ENCODE measurements at regions not wholly inside any gene's neighbourhood (a gene's known extent, or its start where the extent isn't known, plus 50 kb on each side); places are given as distances from the start of the nearest gene placed in this dataset.
"Not testable (repeated sequence)": the region's sequence is repeated elsewhere in the genome, so short reads cannot be mapped to it uniquely, and the experiment has no call there.

DNA sequence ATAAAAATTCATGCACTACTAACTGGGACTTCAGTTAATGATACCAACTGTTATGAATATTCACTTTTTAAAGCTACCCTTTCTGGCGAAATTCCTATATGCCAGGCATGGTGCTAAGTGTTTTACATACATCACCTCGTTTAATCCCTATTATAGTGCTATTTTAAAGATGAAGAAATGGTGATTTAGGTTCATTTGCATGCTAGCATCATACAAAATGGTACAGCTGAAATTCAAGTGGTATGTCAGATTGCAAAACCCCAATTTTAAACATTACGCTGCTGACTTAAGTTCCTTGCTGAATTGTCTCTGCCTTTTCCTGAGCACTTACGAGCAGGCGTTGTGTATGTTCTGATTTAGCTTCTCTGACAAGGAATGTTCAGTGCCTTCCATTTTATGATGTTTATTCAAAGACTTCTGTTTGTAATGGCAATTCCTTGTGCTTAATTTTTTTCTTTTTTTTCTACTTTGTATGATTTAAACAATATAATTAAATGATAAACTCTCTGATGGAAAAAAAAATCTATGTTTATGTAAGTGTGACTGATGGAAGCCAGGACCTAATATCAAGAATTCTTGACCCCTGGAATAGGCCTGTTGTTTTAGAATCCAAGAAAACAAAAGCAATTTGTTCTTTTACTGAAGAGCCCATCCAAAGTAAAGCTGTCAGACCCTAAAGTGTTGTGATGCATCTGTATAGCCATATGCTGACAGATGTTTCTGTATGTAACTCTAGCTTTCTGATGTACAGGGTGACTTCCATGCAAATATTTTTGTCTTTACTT is 148.1 kb downstream of the PCDH7 start:
- Histone ChIP-seq H2BK15ac (ENCODE audit: low read depth, low read length) (no peak overlapping the region), H2BK5ac (ENCODE audit: insufficient read length, low read length) (no peak overlapping the region), H3K4me2 (ENCODE audit: insufficient read depth, insufficient read length, low read length) (no peak overlapping the region), H3T11ph (ENCODE audit: low read length) (no peak overlapping the region), H2BK120ac (ENCODE audit: low read depth, low read length, poor library complexity, severe bottlenecking) (no peak overlapping the region), H3K23me2 (ENCODE audit: insufficient read length, low read depth, low read length, poor library complexity, severe bottlenecking) (no peaks in the 10 kb centered on the region), H2AK5ac (ENCODE audit: insufficient read length, low read length) (no peak overlapping the region), H2AFZ (ENCODE audit: low read length) (no peak overlapping the region), H3K14ac (ENCODE audit: insufficient read depth, low read length) (no peak overlapping the region), H4K5ac (ENCODE audit: insufficient read length, low read depth, low read length) (no peak overlapping the region), H3K4ac (ENCODE audit: low read depth, low read length) (no peak overlapping the region), H3K56ac (ENCODE audit: insufficient read length, low read depth, low read length) (no peak overlapping the region), H3K27me3 (ENCODE audit: insufficient read depth, low read length) (no peaks in the 10 kb centered on the region), H4K91ac (ENCODE audit: insufficient read length, low read depth, low read length) (no peak overlapping the region), H3K79me2 (ENCODE audit: insufficient read depth, low read length) (no peaks in the 10 kb centered on the region), H3K9ac (ENCODE audit: extremely low read depth, insufficient read length, low read length) (no peak overlapping the region), H3K27ac (ENCODE audit: insufficient read length, low read depth, low read length) (no peak overlapping the region), H3K9me3 (ENCODE audit: control insufficient read depth, low read depth, low read length) (no peaks in the 10 kb centered on the region), H4K20me1 (ENCODE audit: control insufficient read depth, insufficient read depth, insufficient read length) (no peaks in the 10 kb centered on the region), H3K23ac (ENCODE audit: insufficient read length, low read depth, low read length) (no peak overlapping the region), H2BK20ac (ENCODE audit: low read depth, low read length, poor library complexity, severe bottlenecking) (no peak overlapping the region), H3K4me1 (ENCODE audit: insufficient read depth, low read length) (no peaks in the 10 kb centered on the region), H3K79me1 (ENCODE audit: insufficient read depth, low read depth, low read length, poor library complexity, severe bottlenecking) (no peaks in the 10 kb centered on the region), H2BK12ac (ENCODE audit: insufficient read length, low read depth, low read length) (no peak overlapping the region), H3K18ac (ENCODE audit: insufficient read length, low read depth, low read length) (no peak overlapping the region), H4K8ac (replicated peaks; ENCODE audit: insufficient read length, low read depth, low read length) (no peak overlapping the region)
- H3K9me3 Mint-ChIP-seq: no peaks in the 10 kb centered on the region; a peak in 2 of 5 replicates
- no peak overlapping the region for H3K4me3 Mint-ChIP-seq
- WGBS (ENCODE audit: extremely low coverage, insufficient read length, low lambda C conversion rate): no CpG with 5 or more reads among the region's 5 CpGs
- TF ChIP-seq, protein P1, sequence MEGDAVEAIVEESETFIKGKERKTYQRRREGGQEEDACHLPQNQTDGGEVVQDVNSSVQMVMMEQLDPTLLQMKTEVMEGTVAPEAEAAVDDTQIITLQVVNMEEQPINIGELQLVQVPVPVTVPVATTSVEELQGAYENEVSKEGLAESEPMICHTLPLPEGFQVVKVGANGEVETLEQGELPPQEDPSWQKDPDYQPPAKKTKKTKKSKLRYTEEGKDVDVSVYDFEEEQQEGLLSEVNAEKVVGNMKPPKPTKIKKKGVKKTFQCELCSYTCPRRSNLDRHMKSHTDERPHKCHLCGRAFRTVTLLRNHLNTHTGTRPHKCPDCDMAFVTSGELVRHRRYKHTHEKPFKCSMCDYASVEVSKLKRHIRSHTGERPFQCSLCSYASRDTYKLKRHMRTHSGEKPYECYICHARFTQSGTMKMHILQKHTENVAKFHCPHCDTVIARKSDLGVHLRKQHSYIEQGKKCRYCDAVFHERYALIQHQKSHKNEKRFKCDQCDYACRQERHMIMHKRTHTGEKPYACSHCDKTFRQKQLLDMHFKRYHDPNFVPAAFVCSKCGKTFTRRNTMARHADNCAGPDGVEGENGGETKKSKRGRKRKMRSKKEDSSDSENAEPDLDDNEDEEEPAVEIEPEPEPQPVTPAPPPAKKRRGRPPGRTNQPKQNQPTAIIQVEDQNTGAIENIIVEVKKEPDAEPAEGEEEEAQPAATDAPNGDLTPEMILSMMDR (conservative IDR thresholded peaks at IDR 0.05): no peak
- DNase-seq: no peak
- no peaks in the 10 kb centered on the region for H3K27me3 Mint-ChIP-seq (ENCODE audit: low read depth)
- H3K36me3 Mint-ChIP-seq (ENCODE audit: insufficient read depth in 1 of 3, low read depth in 3 of 3): no peaks in the 10 kb centered on the region; a peak in 1 of 7 replicates
- peaks cover 7 to 14% of the 10 kb centered on the region in 2 experiments; a peak in 3 of 4 replicates for H3K4me1 Mint-ChIP-seq
- H3K27ac Mint-ChIP-seq: no peak overlapping the region

DNA sequence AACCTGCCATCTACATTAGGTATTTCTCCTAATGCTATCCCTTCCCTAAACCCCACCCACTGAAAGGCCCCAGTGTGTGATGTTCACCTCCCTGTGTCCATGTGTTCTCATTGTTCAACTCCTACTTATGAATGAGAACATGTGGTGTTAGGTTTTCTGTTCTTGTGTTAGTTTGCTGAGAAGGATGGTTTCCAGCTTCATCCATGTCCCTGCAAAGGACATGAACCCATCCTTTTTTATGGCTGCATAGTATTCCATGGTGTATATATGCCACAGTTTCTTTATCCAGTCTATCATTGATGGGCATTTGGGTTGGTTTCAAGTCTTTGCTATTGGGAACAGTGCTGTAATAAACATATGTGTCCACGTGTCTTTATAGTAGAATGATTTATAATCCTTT is 149.2 kb downstream of the PCDH7 start:
- not testable (repeated sequence) for DNase-seq; H2BK12ac ChIP-seq (ENCODE audit: insufficient read length, low read depth, low read length); H2BK20ac ChIP-seq (ENCODE audit: low read depth, low read length, poor library complexity, severe bottlenecking); H3K9me3 Mint-ChIP-seq; H3K23me2 ChIP-seq (ENCODE audit: insufficient read length, low read depth, low read length, poor library complexity, severe bottlenecking); H3K4ac ChIP-seq (ENCODE audit: low read depth, low read length); H3K9ac ChIP-seq (ENCODE audit: extremely low read depth, insufficient read length, low read length); H3K9me3 ChIP-seq (ENCODE audit: control insufficient read depth, low read depth, low read length); H3T11ph ChIP-seq (ENCODE audit: low read length); H3K27ac Mint-ChIP-seq; H3K23ac ChIP-seq (ENCODE audit: insufficient read length, low read depth, low read length); H2BK120ac ChIP-seq (ENCODE audit: low read depth, low read length, poor library complexity, severe bottlenecking); H3K27ac ChIP-seq (ENCODE audit: insufficient read length, low read depth, low read length); H3K14ac ChIP-seq (ENCODE audit: insufficient read depth, low read length); H3K36me3 Mint-ChIP-seq (ENCODE audit: insufficient read depth in 1 of 3, low read depth in 3 of 3); H4K91ac ChIP-seq (ENCODE audit: insufficient read length, low read depth, low read length); H3K79me2 ChIP-seq (ENCODE audit: insufficient read depth, low read length); H2BK15ac ChIP-seq (ENCODE audit: low read depth, low read length); H3K27me3 ChIP-seq (ENCODE audit: insufficient read depth, low read length); H3K4me1 ChIP-seq (ENCODE audit: insufficient read depth, low read length); H4K8ac ChIP-seq (replicated peaks; ENCODE audit: insufficient read length, low read depth, low read length); H3K79me1 ChIP-seq (ENCODE audit: insufficient read depth, low read depth, low read length, poor library complexity, severe bottlenecking); H3K56ac ChIP-seq (ENCODE audit: insufficient read length, low read depth, low read length); H2AK5ac ChIP-seq (ENCODE audit: insufficient read length, low read length); H3K4me3 Mint-ChIP-seq; H3K27me3 Mint-ChIP-seq (ENCODE audit: low read depth); H4K20me1 ChIP-seq (ENCODE audit: control insufficient read depth, insufficient read depth, insufficient read length); H4K5ac ChIP-seq (ENCODE audit: insufficient read length, low read depth, low read length); H3K4me2 ChIP-seq (ENCODE audit: insufficient read depth, insufficient read length, low read length); H2AFZ ChIP-seq (ENCODE audit: low read length); H3K18ac ChIP-seq (ENCODE audit: insufficient read length, low read depth, low read length); H2BK5ac ChIP-seq (ENCODE audit: insufficient read length, low read length)
- no CpG with 5 or more reads among the region's 1 CpG for WGBS (ENCODE audit: extremely low coverage, insufficient read length, low lambda C conversion rate)
- peaks cover 7 to 14% of the 10 kb centered on the region in 2 experiments; a peak in 3 of 4 replicates for H3K4me1 Mint-ChIP-seq

Data from H9 (cell line).